ENCODE measurements at regions not wholly inside any gene's neighbourhood (a gene's known extent, or its start where the extent isn't known, plus 50 kb on each side); places are given as distances from the start of the nearest gene placed in this dataset.

DNA sequence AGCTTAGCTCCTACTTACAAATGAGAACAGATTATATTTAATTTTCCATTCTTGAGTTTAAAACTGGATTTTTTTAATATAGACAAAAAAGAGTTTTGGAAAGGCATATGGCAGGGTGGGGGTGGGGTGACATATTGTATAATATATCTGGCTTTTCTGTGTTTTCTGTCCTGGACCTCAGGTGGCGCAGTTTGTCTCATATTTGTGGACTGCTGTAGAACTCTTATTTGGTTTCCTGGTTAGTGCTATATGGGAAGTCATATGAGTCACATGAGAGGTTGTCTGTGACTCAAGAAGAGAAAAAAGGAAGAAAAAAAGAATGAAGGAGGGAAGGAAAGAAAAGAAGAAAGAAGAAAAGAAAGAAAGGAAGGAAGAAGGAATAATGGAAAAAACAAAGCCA is 131.8 kb downstream of the CLVS2 start:
- TF ChIP-seq, protein P1, sequence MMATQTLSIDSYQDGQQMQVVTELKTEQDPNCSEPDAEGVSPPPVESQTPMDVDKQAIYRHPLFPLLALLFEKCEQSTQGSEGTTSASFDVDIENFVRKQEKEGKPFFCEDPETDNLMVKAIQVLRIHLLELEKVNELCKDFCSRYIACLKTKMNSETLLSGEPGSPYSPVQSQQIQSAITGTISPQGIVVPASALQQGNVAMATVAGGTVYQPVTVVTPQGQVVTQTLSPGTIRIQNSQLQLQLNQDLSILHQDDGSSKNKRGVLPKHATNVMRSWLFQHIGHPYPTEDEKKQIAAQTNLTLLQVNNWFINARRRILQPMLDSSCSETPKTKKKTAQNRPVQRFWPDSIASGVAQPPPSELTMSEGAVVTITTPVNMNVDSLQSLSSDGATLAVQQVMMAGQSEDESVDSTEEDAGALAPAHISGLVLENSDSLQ (IDR thresholded peaks at IDR 0.05), result no peak
- TF ChIP-seq FOXM1 (IDR thresholded peaks at IDR 0.05; ENCODE audit: borderline replicate concordance), result no peak
- TF ChIP-seq L3MBTL2 (conservative IDR thresholded peaks at IDR 0.05), result no peak
- no peak for TF ChIP-seq HDGF (IDR thresholded peaks at IDR 0.05; ENCODE audit: borderline replicate concordance)
- TF ChIP-seq FOXK2 (IDR thresholded peaks at IDR 0.05), result no peak
- TF ChIP-seq ARNT (IDR thresholded peaks at IDR 0.05), result no peak
- TF ChIP-seq CTBP1 (IDR thresholded peaks at IDR 0.05; ENCODE audit: borderline replicate concordance), result no peak
- no peak for TF ChIP-seq ZNF384 (IDR thresholded peaks at IDR 0.05)
- TF ChIP-seq FOXA1 (IDR thresholded peaks at IDR 0.05), result no peak
- no peak for TF ChIP-seq LEF1 (IDR thresholded peaks at IDR 0.05; ENCODE audit: borderline replicate concordance)
- TF ChIP-seq TARDBP (IDR thresholded peaks at IDR 0.05), result no peak
- TF ChIP-seq SP1 (IDR thresholded peaks at IDR 0.05), result no peak
- no peak for TF ChIP-seq SUZ12 (IDR thresholded peaks at IDR 0.05)
- no peak for TF ChIP-seq NFRKB (IDR thresholded peaks at IDR 0.05)
- POLR2A ChIA-PET, result no interaction called here
- no peak for DNase-seq (ENCODE audit: extremely low spot score)

DNA sequence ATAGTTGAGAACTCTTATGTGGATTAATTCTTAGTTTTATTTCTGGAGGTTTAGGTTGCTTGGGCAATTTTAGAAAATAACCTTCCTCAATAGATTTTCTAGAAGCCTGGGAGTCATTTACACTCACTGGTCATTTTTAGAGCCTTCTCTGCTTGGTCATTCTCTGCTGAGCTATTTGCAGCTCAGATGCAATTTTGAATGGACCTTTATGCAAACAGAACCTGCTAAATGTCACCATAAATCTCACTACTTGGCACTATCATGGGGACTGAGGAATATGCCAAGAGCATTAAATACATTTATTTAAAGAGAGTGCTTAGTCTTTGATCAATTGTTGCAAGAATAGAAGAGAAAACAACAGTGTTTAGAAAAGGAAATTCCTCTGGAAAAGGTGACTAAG is 154.0 kb downstream of the CLVS2 start:
- POLR2A ChIA-PET, result no interaction called here
- CTCF ChIA-PET, result interaction anchor here (0.5 kb wide), 1 partner anchor 202 kb away, joined by 4 read pairs; no protein-coding TSS in a partner anchor
- TF ChIP-seq ELF4 (IDR thresholded peaks at IDR 0.05) (no peak), NFRKB (IDR thresholded peaks at IDR 0.05) (no peak), HDGF (IDR thresholded peaks at IDR 0.05; ENCODE audit: borderline replicate concordance) (no peak), SUZ12 (IDR thresholded peaks at IDR 0.05) (no peak), FOXM1 (IDR thresholded peaks at IDR 0.05; ENCODE audit: borderline replicate concordance) (no peak), ARNT (IDR thresholded peaks at IDR 0.05) (no peak), FOXA1 (IDR thresholded peaks at IDR 0.05) (no peak), TARDBP (IDR thresholded peaks at IDR 0.05) (no peak), LEF1 (IDR thresholded peaks at IDR 0.05; ENCODE audit: borderline replicate concordance) (no peak), CTBP1 (IDR thresholded peaks at IDR 0.05; ENCODE audit: borderline replicate concordance) (no peak), SP1 (IDR thresholded peaks at IDR 0.05) (no peak), BHLHE40 (IDR thresholded peaks at IDR 0.05; ENCODE audit: borderline replicate concordance) (no peak), ZNF384 (IDR thresholded peaks at IDR 0.05) (no peak), L3MBTL2 (conservative IDR thresholded peaks at IDR 0.05) (no peak), FOXK2 (IDR thresholded peaks at IDR 0.05) (no peak)
- TF ChIP-seq, protein P1 (IDR thresholded peaks at IDR 0.05), result no peak

More for the DNA sequence above, 131.8 kb downstream of the CLVS2 start:
- CTCF ChIA-PET, result interaction anchor here (0.6 kb wide), 2 partner anchors 70 to 146 kb away, joined by 3 to 5 read pairs; no protein-coding TSS in a partner anchor

DNA sequence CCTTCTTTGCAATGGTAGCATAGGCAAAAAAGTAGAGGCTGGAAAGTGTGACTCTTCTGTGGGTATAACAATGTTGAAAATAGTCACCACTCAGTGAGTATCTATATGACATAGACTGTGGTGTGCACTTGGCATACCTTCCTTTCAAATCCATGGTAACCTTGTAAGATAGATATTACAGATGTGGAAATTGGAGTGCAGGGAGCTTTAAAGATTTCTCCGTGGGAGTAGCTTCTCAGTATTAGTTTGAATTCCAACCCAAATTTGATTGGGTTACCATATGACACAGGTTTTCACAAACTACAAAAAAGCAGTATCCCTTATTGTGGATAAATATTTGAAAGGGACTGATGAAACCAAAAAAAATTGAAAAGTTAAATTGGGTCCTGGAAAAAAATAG is 163.8 kb downstream of the CLVS2 start:
- CTCF ChIA-PET, result no interaction called here
- TF ChIP-seq ELF4 (IDR thresholded peaks at IDR 0.05), result no peak
- no peak for DNase-seq (ENCODE audit: extremely low spot score)
- POLR2A ChIA-PET, result no interaction called here

More for the DNA sequence above, 154.0 kb downstream of the CLVS2 start:
- DNase-seq (ENCODE audit: extremely low spot score), result no peak

Measured in HEK293T (cell line).